ENCODE measurements at regions not wholly inside any gene's neighbourhood (a gene's known extent, or its start where the extent isn't known, plus 50 kb on each side); places are given as distances from the start of the nearest gene placed in this dataset.

DNA sequence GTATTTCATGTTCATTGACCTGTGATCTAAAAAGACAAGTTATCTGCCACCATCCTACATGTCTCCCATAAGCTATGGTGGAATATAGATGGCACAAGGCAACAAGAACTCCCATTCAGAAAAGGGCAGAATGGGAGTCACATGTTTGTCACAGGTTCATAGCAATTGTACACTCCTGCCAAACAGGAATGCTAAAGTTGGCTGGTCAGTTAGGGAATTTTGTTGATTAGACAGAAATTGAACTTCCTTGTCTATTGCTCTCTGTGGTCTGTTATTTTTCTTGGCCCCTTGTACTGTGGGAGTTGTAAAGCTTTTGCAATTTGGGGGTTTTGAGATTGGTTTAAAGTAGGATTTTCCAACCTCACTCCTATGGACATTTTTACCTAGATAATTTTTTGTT lies 101.7 kb upstream of the SOD3 start:
- TF ChIP-seq, protein P1, sequence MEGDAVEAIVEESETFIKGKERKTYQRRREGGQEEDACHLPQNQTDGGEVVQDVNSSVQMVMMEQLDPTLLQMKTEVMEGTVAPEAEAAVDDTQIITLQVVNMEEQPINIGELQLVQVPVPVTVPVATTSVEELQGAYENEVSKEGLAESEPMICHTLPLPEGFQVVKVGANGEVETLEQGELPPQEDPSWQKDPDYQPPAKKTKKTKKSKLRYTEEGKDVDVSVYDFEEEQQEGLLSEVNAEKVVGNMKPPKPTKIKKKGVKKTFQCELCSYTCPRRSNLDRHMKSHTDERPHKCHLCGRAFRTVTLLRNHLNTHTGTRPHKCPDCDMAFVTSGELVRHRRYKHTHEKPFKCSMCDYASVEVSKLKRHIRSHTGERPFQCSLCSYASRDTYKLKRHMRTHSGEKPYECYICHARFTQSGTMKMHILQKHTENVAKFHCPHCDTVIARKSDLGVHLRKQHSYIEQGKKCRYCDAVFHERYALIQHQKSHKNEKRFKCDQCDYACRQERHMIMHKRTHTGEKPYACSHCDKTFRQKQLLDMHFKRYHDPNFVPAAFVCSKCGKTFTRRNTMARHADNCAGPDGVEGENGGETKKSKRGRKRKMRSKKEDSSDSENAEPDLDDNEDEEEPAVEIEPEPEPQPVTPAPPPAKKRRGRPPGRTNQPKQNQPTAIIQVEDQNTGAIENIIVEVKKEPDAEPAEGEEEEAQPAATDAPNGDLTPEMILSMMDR (conservative IDR thresholded peaks at IDR 0.05; ENCODE audit: low read depth, low read length), result no peak
- no peak for TF ChIP-seq NFE2L2 (IDR thresholded peaks at IDR 0.05; ENCODE audit: low read depth, low read length)
- no peak for TF ChIP-seq CEBPB (IDR thresholded peaks at IDR 0.05; ENCODE audit: low read depth, low read length)

Data from IMR-90 (cell line).